ENCODE measurements at regions not wholly inside any gene's neighbourhood (a gene's known extent, or its start where the extent isn't known, plus 50 kb on each side); places are given as distances from the start of the nearest gene placed in this dataset.
A peak's percentile ranks its signal among the peaks of the same experiment; 100 is the strongest.
"Not testable (repeated sequence)": the region's sequence is repeated elsewhere in the genome, so short reads cannot be mapped to it uniquely, and the experiment has no call there.

DNA sequence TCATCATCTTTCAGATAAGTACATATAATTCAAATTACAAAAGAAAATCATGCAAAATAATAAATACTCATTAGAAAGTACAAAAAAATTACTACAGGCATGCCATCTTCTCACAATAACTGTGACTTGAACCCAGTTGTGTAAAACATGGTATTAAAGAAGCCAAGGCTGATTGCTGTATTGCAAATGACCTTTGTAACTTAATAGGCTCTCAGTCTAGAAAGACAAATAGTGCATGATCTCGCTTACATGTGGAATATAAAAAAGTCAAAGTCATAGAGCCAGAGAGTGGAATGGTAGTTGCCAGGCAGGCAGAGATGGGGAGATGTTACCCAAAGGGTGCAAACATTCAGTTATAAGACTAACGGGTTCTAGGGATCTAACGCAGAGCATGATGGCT lies 626.1 kb downstream of the COL12A1 start:
- no peak for DNase-seq (ENCODE audit: low read depth)

DNA sequence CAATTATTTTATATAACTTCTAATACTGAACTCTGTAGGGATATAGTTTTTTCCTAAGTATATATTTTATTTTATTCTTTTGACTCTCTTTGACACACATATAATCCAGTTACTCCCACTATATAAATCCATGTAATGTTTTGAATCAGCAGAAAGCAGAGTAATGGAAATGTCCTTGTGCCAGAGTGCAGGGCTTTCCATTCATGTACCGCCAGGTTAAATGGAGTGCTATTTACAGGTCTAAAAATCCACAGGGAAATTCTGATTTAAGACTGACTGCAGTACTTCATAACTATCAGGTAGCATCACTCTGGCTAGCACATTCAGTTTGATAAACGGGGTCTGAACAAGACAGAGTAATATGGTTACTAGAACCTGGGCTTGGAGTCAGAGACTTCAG lies 626.8 kb downstream of the COL12A1 start:
- DNase-seq (ENCODE audit: low read depth), result no peak

DNA sequence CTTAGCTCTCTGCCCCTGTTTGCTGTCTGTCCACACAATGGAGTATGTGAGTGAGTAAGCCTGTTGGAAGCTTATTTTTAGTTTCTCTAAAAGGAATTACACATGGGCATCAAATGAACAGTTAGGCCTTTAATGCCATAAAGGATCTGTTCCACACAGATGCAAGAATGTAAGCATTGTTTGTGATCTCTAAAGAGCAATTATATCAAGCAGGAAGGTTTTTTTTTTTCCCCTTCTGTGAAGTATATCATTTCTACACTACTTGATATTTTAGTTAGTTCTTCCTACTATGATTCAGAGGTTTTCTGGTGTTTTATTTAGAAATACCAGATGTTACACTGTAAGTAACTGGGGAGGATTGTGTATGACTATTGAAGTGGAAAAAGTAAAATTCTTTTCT lies 627.5 kb downstream of the COL12A1 start:
- peak; percentile 82 for DNase-seq (ENCODE audit: low read depth)

DNA sequence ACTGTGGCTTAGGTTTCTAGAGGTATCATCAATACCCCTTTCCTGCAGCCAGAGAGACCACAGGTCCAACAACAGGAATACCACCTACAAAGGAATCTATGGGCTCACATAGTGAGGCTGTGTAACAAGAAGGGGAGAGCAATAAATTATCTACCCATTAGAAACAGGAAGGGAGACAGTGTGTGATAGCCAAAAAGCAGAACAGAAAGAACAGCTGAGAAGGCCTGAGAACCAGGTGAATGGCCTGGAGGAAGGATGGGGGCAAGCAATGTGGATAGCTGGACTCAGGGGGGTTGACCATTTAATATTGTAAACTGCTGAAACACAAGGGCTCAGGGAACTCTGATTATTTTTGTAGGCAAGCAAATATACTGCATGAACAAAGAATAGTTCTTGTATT lies 628.2 kb downstream of the COL12A1 start:
- no peak for DNase-seq (ENCODE audit: low read depth)

DNA sequence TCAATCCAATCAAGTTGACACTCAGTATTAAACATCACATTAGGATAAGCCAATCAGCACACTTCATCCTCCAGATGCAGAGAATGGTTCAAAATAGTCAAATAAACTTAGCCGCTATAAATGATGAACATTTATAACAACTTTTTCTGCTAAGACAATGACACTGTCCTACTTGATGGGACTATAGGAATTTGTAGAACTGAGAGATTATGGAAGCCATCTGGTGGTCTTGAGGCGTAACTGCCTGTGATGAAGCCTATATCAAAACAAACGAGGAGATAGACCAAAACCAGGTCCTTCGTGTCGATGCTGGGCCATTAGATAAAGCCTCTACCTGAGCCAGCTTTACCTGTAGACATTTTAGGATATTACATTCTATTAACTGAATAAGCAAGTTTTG lies 631.1 kb downstream of the COL12A1 start:
- DNase-seq (ENCODE audit: low read depth), result peak; percentile 41

DNA sequence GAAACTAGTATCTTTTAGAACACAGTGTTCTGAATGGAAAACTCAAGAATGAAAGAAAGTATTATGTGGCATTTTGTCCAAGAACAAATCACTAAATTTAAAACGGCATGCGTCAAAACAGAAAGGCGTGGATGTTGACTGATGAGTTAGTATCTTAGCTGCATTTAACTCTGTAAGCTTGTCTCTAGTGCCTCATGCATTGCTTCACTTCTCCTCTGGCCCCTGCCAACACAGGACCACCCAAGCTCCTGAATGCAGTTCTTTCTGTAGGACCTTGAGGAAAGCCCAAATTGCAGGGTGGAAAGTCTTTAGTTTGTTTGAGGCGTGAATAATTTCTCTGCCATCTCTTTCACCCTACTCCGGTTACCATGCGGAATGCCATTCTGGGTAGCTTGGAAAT lies 632.2 kb downstream of the COL12A1 start:
- no peak for DNase-seq (ENCODE audit: low read depth)

DNA sequence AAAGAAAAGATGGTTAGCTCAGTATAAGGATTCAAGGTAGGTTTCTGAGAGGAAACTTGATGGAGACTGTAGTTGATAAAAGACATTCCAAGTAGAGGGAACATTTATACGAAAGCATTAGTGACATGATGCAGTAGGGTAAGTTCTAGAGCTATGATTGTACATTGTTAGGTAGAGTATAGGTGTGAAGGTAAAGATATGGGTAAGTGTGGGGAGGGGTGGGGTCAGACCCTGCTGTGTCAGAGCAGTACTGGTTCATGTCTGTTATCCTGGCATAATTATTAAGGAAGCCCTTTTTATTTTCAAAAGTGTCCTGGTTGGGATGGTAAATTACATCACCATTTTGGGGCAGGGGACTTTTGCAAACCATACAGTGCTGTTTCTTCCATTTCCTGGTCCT lies 635.8 kb downstream of the COL12A1 start:
- DNase-seq (ENCODE audit: low read depth), result no peak

DNA sequence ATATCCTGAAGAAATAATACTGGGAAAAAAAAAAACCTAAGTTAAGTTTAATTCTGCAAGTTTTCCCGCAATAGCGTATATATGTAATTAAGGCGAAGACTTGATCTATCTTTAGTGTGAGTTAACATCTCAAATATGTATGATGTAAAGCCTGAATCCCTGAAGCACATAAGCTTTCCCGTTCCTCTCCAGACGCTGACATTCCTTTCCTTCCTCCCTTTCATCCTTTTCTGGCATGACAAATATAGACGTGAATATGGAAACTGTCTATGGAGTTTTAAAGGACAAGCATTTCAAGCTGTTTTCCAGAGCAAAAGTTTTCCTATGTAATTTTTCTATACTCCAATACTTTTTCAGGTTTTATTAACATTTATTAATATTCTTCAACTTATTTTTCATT lies 637.0 kb downstream of the COL12A1 start:
- DNase-seq (ENCODE audit: low read depth), result peak; percentile 54

DNA sequence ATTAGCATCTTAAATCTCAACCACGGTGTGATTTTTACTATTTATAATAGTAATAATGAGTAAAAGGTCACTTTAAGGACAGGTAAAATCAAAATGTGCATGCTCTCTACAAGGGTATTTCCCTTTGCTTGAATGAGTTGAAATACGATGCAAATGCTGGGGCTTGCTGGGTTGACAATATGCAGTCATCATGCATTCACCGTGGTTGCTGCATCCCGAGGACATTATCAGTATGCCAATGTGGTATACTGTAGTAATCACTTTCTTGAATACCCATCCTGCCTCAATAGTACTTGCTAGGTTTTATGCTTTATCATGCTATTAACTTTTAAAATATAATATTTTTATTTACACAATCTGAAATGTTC lies 637.9 kb downstream of the COL12A1 start:
- DNase-seq (ENCODE audit: low read depth), result not testable (repeated sequence)

DNA sequence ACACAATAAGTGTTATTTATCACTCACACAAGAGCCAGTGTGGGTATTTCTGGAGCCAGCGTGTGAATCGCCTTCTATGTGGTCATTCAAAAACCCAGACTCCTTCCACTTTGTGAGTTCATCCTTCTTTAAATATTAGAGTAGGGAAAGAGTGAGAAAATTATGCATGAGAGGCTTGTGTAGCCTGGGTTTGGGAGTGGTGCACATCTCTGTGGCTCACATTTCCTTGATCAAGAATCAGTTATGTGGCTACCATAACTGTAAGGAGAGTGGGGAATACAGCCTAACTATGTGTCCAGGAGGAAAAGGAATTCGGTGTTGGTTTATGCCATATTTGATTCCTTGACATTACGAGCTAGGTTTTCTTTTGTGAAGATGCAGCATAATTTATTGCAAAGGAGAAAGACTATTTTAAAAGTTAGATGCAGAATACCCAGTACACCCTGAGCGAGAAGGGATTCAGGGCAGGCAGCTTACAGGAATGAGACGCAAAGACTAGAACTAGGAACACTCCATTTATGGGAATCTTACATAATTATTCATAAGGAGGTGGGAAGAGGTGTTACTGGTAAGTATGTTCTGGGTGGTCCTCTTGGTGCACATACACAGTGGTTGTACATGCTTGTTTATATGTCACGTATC lies 638.5 kb downstream of the COL12A1 start:
- DNase-seq (ENCODE audit: low read depth), result no peak

DNA sequence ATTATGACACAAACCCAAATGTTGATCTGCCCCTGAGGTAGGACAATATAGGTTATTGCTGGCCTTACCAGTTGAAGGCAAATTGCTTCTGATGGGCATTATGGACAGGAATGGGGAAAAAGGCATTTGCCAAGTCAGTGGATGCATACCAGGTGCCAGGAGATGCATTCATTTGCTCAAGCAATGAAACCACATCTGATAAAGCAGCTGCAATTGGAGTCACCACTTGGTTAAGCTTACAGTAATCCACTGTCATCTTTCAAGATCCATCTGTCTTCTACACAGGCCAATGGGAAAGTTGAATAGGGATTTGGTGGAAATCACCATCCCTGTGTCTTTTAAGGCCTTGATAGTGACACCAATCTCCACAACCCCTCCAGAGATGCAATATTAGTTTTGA lies 648.6 kb downstream of the COL12A1 start:
- DNase-seq (ENCODE audit: low read depth), result no peak

DNA sequence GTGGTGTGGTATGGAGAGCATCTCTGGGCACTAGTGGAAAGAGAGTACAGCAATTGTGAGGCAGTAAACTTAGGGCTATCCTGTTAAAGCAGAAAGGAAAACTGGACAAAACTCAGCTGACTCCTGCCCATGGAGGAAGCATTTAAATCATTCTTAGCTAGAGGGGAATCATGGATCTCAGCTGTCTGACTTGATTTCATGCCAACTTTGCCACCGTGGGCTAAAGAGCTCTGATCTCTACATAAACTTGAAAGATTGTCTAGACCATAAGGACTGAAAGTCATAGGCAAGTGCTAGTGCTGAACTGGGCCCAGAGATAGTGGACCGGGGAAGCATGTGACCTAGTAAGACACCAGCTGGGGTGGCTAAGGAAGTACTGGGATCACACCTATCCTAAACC lies 651.8 kb downstream of the COL12A1 start:
- no peak for DNase-seq (ENCODE audit: low read depth)

DNA sequence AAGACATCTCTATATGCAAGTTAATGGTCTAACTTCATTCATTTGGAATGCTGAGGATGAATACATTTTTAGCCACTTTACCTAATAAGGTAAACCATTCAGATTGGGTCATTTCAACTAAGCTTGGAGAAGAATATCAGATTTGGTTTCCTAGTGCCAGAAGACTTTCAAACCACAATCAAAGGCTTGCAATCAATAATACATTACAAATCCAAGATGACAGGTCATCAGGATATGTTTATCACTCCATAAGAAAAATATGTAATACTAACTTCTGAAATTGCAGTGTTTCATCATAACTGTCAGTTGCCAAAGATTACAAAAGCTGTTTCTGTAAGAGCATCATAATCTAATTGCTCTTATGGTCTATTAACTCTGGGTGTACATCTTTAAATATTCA lies 654.0 kb downstream of the COL12A1 start:
- peak; percentile 85 for DNase-seq (ENCODE audit: low read depth)

DNA sequence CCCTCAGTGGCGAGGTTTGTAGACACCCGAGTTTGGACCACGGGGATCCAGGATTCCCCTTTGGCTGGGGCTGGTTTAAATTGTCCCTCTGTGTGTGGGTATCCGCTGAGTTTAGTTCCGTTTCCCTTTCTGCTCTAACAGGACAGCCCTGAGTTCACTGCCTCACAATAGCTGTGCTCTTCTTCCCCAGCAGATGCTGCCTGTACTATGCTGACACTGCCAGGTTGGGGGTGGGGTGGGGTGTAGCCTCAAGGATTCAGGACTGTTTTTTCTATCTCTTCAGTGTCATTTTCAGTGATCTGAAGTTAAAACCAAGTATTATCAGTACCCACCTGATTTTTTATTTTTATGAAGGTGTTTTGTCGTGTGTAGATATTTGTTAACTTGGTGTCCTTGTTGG lies 655.0 kb downstream of the COL12A1 start:
- no peak for DNase-seq (ENCODE audit: low read depth)

DNA sequence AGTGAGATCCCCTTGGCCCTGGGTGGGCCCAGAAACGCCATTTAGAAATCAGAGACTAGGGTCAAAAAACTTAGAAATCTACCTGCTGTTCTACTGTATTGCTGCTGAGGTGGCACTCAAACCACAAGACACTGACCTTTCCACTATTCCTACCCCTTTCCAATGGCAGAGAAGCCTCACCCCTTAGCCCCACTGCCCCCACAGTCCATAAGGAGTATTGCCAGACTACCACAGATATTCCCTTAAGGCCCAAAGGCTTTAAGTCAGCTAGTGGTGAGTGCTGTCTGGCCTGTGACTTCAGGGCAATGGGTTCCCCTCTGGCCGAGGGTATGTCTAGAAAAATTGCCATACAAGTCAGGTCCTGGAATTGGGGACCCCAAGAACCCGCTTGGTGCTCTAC lies 656.1 kb downstream of the COL12A1 start:
- no peak for DNase-seq (ENCODE audit: low read depth)

DNA sequence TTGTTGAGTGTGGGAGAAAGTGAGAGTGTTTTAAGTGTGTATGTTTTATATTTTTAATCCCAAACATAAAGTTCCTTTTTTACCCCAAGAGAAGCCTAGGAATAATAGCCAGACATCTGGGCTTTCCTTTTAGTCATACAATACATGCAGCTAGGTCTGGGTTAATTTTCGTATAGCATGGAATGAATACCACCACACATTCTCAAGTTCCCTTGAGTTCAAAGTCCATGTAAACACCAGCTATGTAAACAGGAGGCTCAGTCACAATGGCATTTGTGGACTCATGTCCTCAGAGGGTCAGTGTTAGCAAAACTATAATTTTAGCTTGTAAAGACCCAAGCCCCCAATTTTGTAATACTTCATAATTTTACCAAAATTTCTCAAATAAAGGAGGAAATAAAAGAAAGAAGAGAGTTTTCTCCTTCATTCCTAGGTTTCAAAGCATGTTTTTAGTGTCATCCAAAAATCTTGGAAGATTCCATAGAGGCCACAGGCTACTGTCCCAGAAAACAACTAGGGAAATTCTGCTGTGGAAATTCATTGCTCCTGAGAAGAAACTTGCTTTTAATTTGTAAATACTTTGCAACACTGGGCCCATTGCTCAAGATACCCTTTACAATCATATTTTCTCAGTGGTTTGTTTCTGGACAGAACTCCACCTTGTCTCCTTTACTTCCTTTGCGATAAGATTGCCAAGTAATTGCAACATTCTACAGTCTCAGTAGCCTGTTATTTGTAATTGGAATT lies 671.2 kb downstream of the COL12A1 start:
- DNase-seq (ENCODE audit: low read depth), result peak; percentile 91

DNA sequence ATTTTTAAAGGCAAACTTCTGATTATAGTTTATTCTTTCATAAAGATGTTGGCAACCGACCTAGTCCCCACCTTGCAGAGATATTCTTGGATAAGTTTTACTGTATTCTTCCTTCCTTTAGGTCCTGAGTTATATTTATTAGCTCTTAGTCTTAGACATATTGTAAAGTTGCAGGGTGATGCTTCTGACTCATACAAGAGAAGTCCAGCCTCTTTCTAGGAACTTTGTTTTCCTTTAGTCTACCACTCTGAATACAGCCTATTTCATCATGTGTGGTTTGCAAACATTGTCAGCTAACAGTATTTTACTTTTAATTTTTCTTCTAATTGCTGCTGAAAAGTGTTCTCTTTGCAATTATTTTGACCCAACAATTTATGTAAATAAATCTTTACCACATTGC lies 686.7 kb downstream of the COL12A1 start:
- DNase-seq (ENCODE audit: low read depth), result peak; percentile 86

DNA sequence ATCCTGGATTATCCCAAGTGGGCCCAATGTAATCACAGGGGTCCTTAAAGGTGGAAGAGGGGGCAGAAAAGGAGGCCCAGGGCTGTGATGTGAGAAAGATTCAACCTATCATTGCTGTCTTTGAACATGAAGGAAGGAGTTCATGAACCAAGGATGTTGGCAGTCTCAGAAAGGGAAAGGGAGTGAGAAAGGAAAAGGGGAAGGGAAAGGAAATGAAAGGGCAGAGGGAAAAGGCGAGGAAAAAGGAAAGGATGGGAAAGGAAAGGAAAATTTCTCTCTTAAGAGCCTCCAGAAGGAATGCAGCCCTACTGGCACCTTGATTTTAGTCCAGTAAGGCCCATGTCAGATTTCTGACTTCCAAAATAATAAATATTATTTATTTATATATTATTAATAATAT lies 687.8 kb downstream of the COL12A1 start:
- DNase-seq (ENCODE audit: low read depth), result no peak

DNA sequence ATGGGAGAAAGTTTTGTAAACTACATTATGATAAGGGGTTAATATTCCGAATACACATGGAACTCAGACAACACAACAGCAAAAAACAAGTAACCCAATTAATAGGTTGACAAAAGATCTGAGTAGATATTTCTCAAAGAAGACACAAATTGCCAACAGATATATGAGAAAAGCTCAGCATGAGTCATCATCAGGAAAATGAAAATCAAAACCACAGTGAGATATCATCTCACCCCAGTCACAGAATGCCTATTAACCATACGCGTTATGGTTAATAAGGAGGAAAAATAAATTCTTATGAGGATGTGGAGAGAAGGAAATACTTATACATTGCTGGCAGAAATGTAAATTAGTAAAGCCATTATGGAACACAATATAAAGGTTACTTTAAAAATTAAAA lies 695.0 kb downstream of the COL12A1 start:
- DNase-seq (ENCODE audit: low read depth), result peak; percentile 60

DNA sequence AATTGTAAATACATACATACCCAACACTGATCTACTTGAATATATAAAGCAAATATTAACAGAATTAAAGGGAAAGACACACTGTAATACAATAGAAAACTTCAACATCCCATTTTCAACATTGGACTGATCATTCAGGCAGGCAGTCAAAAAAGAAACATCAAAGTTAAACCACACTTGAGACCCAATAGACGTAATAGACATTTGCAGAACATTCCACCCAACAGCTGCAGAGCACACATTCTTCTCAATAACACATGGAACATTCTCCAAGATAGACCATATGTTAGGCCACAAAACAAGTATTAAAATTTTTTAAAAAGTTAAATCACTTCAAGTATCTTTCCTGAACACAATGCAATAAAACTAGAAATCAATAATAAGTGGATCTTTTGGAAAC lies 698.2 kb downstream of the COL12A1 start:
- DNase-seq (ENCODE audit: low read depth), result peak; percentile 9

DNA sequence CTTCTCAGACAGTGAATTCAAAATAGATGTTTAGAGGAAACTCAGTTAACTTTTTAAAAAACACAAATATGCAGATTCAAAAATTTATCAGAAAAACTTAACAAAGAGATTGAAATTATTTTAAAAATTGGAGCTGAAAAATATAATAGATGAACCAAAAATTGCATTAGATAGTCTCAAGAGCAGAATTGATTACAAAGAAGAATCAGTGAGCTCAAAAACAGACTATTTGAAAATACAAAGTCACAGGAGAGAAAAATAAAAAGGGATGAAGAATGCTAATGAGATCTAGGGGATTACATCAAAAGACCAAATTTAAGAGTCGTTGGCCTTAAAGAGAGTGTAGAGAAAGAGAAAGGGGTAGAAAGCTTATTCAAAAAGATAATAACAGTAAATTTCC lies 700.5 kb downstream of the COL12A1 start:
- DNase-seq (ENCODE audit: low read depth), result no peak

DNA sequence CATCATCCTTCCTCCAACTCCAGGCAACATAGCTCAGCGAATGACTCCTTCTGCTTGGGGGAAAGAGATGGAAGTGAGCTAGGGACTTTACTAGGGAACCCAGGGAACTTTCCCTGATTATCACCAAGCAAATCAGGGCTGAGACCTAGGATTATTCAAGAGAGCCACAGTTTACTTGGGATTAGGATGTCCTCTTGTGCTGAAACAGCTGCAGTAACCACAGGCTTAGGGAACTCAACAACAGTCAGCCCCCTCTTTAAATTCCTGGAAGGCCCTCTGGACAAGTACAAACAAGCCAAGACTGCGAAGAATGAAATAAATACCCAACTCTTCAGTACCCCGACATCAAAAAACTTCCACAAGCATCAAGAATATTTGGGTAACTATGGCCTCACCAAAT lies 700.9 kb downstream of the COL12A1 start:
- DNase-seq (ENCODE audit: low read depth), result no peak

DNA sequence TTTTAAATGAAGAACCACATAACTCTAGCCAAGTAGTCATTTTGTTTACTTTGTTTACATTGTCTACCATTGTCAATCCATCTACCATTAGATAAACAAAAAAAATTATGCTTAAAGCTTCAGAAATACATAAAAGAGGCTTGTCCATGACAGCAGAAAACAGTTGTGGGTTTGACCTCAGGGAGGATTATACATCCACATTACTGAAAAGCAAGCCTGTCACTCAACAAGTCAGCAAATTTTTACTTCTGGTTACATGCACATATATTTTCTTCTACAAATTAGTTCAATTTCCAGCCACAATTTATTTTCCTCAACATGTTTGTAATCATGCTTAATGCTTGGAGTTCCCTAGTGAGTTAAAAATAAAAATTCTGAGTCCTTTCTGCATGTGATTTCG lies 713.3 kb downstream of the COL12A1 start:
- DNase-seq (ENCODE audit: low read depth), result no peak

DNA sequence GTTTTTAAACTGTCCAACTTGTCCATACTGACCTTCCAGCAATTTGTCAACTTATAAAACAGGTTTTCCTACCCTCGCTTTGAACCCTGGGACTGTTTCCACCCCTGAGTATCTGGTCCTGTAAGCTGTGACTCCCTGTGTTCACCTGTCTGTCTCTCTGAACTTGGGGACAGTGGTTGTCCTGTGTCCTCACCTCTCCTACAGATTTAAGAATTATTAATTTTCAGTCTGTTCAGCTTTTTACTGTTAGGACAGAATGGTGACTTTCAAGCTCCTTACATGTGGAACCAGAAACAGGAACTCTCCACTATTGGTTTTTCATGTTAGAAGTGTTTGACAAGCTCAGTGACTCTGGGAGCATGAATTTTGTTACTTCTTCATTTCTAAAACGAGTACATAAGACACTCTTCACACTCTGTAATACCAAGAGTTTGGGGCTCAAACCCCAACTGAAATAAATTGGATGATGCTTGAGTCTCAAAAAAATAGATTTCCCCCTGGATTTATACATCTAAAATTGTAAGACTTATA lies 713.9 kb downstream of the COL12A1 start:
- DNase-seq (ENCODE audit: low read depth), result no peak
